HEK293 (cell line): ENCODE measurements at regions not wholly inside any gene's neighbourhood (a gene's known extent, or its start where the extent isn't known, plus 50 kb on each side); places are given as distances from the start of the nearest gene placed in this dataset.

Experiments
- BCL11A ChIP-seq: fragments of 450-650 bp; formaldehyde crosslinking; IDR thresholded peaks from 2 replicates; pipeline ENCODE4 v1.5.1; 2016; ENCODE audit warnings: low read depth, missing biosample characterization, missing genetic modification characterization
- CTCF ChIP-seq: fragments of 450-650 bp; formaldehyde crosslinking; IDR thresholded peaks from 2 replicates; pipeline ENCODE4 v1.5.1; 2016; ENCODE audit warnings: missing biosample characterization, missing genetic modification characterization
- SP2 ChIP-seq: fragments of 450-650 bp; formaldehyde crosslinking; IDR thresholded peaks from 2 replicates; pipeline ENCODE4 v1.5.1; 2016; ENCODE audit warnings: missing biosample characterization, missing genetic modification characterization
- YY1 ChIP-seq: fragments of 450-650 bp; formaldehyde crosslinking; IDR thresholded peaks from 2 replicates; pipeline ENCODE4 v1.5.1; 2018; ENCODE audit warnings: missing biosample characterization, missing genetic modification characterization
- ZNF223 ChIP-seq: fragments of 450-650 bp; formaldehyde crosslinking; IDR thresholded peaks from 2 replicates; pipeline ENCODE4 v1.5.1; 2016; ENCODE audit warnings: missing biosample characterization, missing genetic modification characterization
- ZNF274 ChIP-seq, 2 experiments: fragments of 200-500 bp in 1 of 2; fragments of 450-650 bp in 1 of 2; sonication (Bioruptor generic) in 1 of 2; formaldehyde crosslinking in 1 of 2; IDR thresholded peaks; 2 replicates each; pipeline versions ENCODE4 v1.5.1 to v1.6.1; 2014 to 2016; ENCODE audit warnings: borderline replicate concordance in 1 of 2, inconsistent platforms in 1 of 2, low read length in 1 of 2, missing biosample characterization in 1 of 2, missing genetic modification characterization in 1 of 2
- ZNF549 ChIP-seq: fragments of 450-650 bp; IDR thresholded peaks from 2 replicates; pipeline ENCODE4 v1.5.1; 2018; ENCODE audit warnings: missing biosample characterization, missing genetic modification characterization, mild to moderate bottlenecking, inconsistent platforms, moderate library complexity
- ZNF558 ChIP-seq: fragments of 450-650 bp; formaldehyde crosslinking; IDR thresholded peaks from 2 replicates; pipeline ENCODE4 v1.5.1; 2016; ENCODE audit warnings: missing biosample characterization, missing genetic modification characterization
- ZNF629 ChIP-seq: fragments of 450-650 bp; formaldehyde crosslinking; IDR thresholded peaks from 2 replicates; pipeline ENCODE4 v1.5.1; 2017; ENCODE audit warnings: missing biosample characterization, missing genetic modification characterization
- TF ChIP-seq, protein P1 (sequence below): fragments of 450-650 bp; formaldehyde crosslinking; IDR thresholded peaks from 2 replicates; pipeline ENCODE4 v1.5.1; 2016; ENCODE audit warnings: missing biosample characterization, missing genetic modification characterization
- TF ChIP-seq, protein P2 (sequence below): fragments of 450-650 bp; formaldehyde crosslinking; IDR thresholded peaks from 2 replicates; pipeline ENCODE4 v1.5.1; 2016; ENCODE audit warnings: missing biosample characterization, missing genetic modification characterization

DNA sequence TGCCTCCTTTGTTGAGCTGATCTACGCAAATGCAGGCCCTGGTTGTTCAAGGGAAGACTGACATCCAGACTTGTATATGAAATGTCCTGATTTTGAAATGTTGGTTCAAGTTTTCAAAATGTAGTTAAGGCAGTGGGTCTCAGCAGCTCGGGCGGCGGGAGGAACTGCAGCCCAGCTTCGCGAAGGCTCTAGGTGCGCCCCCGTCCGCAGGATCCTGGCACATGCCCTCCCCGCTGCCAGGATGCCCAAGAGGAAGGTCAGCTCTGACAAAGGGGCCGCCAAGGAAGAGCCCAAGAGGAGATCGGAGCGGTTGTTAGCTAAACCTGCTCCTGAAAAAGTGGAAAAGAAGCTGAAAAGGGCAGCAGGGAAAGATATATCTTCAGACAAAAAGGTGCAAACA is 1310.1 kb downstream of the ADGRL3 start:
- TF ChIP-seq CTCF (no peak), ZNF629 (no peak), SP2 (no peak), BCL11A (tag by site-specific recombination) (no peak), YY1 (tag by site-specific recombination) (no peak), ZNF223 (tag by site-specific recombination) (no peak), ZNF558 (tag by site-specific recombination) (no peak), ZNF274 (IDR thresholded peaks at IDR 0.05; ENCODE audit: low read length) (no peak), ZNF274 (tag by site-specific recombination; IDR thresholded peaks at IDR 0.05; ENCODE audit: borderline replicate concordance) (no peak), ZNF549 (tag by site-specific recombination) (no peak)
- TF ChIP-seq, protein P1, sequence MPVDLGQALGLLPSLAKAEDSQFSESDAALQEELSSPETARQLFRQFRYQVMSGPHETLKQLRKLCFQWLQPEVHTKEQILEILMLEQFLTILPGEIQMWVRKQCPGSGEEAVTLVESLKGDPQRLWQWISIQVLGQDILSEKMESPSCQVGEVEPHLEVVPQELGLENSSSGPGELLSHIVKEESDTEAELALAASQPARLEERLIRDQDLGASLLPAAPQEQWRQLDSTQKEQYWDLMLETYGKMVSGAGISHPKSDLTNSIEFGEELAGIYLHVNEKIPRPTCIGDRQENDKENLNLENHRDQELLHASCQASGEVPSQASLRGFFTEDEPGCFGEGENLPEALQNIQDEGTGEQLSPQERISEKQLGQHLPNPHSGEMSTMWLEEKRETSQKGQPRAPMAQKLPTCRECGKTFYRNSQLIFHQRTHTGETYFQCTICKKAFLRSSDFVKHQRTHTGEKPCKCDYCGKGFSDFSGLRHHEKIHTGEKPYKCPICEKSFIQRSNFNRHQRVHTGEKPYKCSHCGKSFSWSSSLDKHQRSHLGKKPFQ (tag by site-specific recombination) = no peak
- TF ChIP-seq, protein P2, sequence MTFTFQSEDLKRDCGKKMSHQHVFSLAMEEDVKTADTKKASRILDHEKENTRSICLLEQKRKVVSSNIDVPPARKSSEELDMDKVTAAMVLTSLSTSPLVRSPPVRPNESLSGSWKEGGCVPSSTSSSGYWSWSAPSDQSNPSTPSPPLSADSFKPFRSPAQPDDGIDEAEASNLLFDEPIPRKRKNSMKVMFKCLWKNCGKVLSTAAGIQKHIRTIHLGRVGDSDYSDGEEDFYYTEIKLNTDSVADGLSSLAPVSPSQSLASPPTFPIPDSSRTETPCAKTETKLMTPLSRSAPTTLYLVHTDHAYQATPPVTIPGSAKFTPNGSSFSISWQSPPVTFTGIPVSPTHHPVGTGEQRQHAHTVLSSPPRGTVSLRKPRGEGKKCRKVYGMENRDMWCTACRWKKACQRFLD (tag by site-specific recombination) = no peak
